ENCODE measurements at regions not wholly inside any gene's neighbourhood (a gene's known extent, or its start where the extent isn't known, plus 50 kb on each side); places are given as distances from the start of the nearest gene placed in this dataset.
A peak's percentile ranks its signal among the peaks of the same experiment; 100 is the strongest.

- no peak for DNase-seq (ENCODE audit: low spot score)
Observed at GRCh38 chr11:28481616-28482480, 373.7 kb downstream of the METTL15 start.

- DNase-seq (ENCODE audit: low spot score): no peak
Observed at GRCh38 chr11:28480406-28480805, 372.2 kb downstream of the METTL15 start.

- no peak for DNase-seq (ENCODE audit: low spot score)
Observed at GRCh38 chr11:28476864-28477263, 368.7 kb downstream of the METTL15 start.

- DNase-seq (ENCODE audit: low spot score): no peak
Observed at GRCh38 chr11:28476049-28476448, 367.9 kb downstream of the METTL15 start.

- DNase-seq (ENCODE audit: low spot score): no peak
Observed at GRCh38 chr11:28472904-28473303, 364.7 kb downstream of the METTL15 start.

GRCh38 chr11:28471537-28471936 lies 363.3 kb downstream of the METTL15 start:
- DNase-seq (ENCODE audit: low spot score): no peak

- no peak for DNase-seq (ENCODE audit: low spot score)
Observed at GRCh38 chr11:28470180-28470579, 362.0 kb downstream of the METTL15 start.

GRCh38 chr11:28466506-28466905 lies 358.3 kb downstream of the METTL15 start:
- DNase-seq (ENCODE audit: low spot score): no peak

GRCh38 chr11:28464252-28464867 lies 356.2 kb downstream of the METTL15 start:
- no peak for DNase-seq (ENCODE audit: low spot score)

GRCh38 chr11:28463826-28464225 lies 355.6 kb downstream of the METTL15 start:
- DNase-seq (ENCODE audit: low spot score): no peak

GRCh38 chr11:28461846-28462245 lies 353.7 kb downstream of the METTL15 start:
- DNase-seq (ENCODE audit: low spot score): no peak

- DNase-seq (ENCODE audit: low spot score): no peak
Observed at GRCh38 chr11:28461338-28461737, 353.1 kb downstream of the METTL15 start.

GRCh38 chr11:28460348-28460747 lies 352.2 kb downstream of the METTL15 start:
- DNase-seq (ENCODE audit: low spot score): no peak

GRCh38 chr11:28459912-28460311 lies 351.7 kb downstream of the METTL15 start:
- DNase-seq (ENCODE audit: low spot score): no peak

GRCh38 chr11:28457481-28458065 lies 349.4 kb downstream of the METTL15 start:
- no peak for DNase-seq (ENCODE audit: low spot score)

- DNase-seq (ENCODE audit: low spot score): no peak
Observed at GRCh38 chr11:28448186-28448585, 340.0 kb downstream of the METTL15 start.

GRCh38 chr11:28447226-28447625 lies 339.0 kb downstream of the METTL15 start:
- peak; percentile 37 for DNase-seq (ENCODE audit: low spot score)

- no peak for DNase-seq (ENCODE audit: low spot score)
Observed at GRCh38 chr11:28442131-28442530, 333.9 kb downstream of the METTL15 start.

GRCh38 chr11:28439403-28439802 lies 331.2 kb downstream of the METTL15 start:
- no peak for DNase-seq (ENCODE audit: low spot score)

GRCh38 chr11:28420099-28420498 lies 311.9 kb downstream of the METTL15 start:
- no peak for DNase-seq (ENCODE audit: low spot score)

GRCh38 chr11:28417601-28418323 lies 309.6 kb downstream of the METTL15 start:
- DNase-seq (ENCODE audit: low spot score): peak; percentile 45

- DNase-seq (ENCODE audit: low spot score): no peak
Observed at GRCh38 chr11:28412029-28412428, 303.8 kb downstream of the METTL15 start.

All from COLO829 (cell line).